ENCODE measurements at regions not wholly inside any gene's neighbourhood (a gene's known extent, or its start where the extent isn't known, plus 50 kb on each side); places are given as distances from the start of the nearest gene placed in this dataset.

GRCh38 chr12:32048791-32049190, 57.9 kb upstream of the BICD1 start:
- H3K9ac ChIP-seq (ENCODE audit: low read length) = no peak overlapping the region

GRCh38 chr12:32049956-32050355, 56.7 kb upstream of the BICD1 start:
- no peaks in the 10 kb centered on the region for H4K20me1 ChIP-seq (ENCODE audit: insufficient read depth, low read length)
- H3K9ac ChIP-seq (ENCODE audit: low read length) = no peak overlapping the region
- no peak overlapping the region for H3K4me2 ChIP-seq (ENCODE audit: low read length)
- no peaks in the 10 kb centered on the region for H3K36me3 ChIP-seq (replicated peaks; ENCODE audit: low read depth, low read length)
- H3K79me2 ChIP-seq (ENCODE audit: low read length) = no peaks in the 10 kb centered on the region
- H3K27ac ChIP-seq (ENCODE audit: low read length) = no peak overlapping the region
- H3K27me3 ChIP-seq (ENCODE audit: low read depth, low read length) = no peaks in the 10 kb centered on the region
- H3K4me1 ChIP-seq (ENCODE audit: low read length) = no peaks in the 10 kb centered on the region
- TF ChIP-seq, protein P1, sequence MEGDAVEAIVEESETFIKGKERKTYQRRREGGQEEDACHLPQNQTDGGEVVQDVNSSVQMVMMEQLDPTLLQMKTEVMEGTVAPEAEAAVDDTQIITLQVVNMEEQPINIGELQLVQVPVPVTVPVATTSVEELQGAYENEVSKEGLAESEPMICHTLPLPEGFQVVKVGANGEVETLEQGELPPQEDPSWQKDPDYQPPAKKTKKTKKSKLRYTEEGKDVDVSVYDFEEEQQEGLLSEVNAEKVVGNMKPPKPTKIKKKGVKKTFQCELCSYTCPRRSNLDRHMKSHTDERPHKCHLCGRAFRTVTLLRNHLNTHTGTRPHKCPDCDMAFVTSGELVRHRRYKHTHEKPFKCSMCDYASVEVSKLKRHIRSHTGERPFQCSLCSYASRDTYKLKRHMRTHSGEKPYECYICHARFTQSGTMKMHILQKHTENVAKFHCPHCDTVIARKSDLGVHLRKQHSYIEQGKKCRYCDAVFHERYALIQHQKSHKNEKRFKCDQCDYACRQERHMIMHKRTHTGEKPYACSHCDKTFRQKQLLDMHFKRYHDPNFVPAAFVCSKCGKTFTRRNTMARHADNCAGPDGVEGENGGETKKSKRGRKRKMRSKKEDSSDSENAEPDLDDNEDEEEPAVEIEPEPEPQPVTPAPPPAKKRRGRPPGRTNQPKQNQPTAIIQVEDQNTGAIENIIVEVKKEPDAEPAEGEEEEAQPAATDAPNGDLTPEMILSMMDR (IDR thresholded peaks at IDR 0.05; ENCODE audit: low read depth, low read length) = no peak
- no peak for TF ChIP-seq EZH2phosphoT487 (IDR thresholded peaks at IDR 0.05; ENCODE audit: low read depth)
- no peaks in the 10 kb centered on the region for H3K9me3 ChIP-seq (ENCODE audit: insufficient read depth, low read length)
- H2AFZ ChIP-seq (ENCODE audit: low read depth, low read length) = no peak overlapping the region
- H3K4me3 ChIP-seq (ENCODE audit: low read length) = no peak overlapping the region

More at GRCh38 chr12:32048791-32049190, 57.9 kb upstream of the BICD1 start:
- Histone ChIP-seq H4K20me1 (ENCODE audit: insufficient read depth, low read length) (no peaks in the 10 kb centered on the region), H3K27me3 (ENCODE audit: low read depth, low read length) (no peaks in the 10 kb centered on the region), H3K4me3 (ENCODE audit: low read length) (no peak overlapping the region), H3K4me2 (ENCODE audit: low read length) (no peak overlapping the region), H3K9me3 (ENCODE audit: insufficient read depth, low read length) (0 out of 2 replicates have a peak, but pooled peaks cover under 1% of the 10 kb centered on the region), H3K79me2 (ENCODE audit: low read length) (no peaks in the 10 kb centered on the region), H3K36me3 (replicated peaks; ENCODE audit: low read depth, low read length) (no peaks in the 10 kb centered on the region), H3K4me1 (ENCODE audit: low read length) (no peaks in the 10 kb centered on the region), H3K27ac (ENCODE audit: low read length) (no peak overlapping the region), H2AFZ (ENCODE audit: low read depth, low read length) (no peak overlapping the region)
- TF ChIP-seq, protein P1 (IDR thresholded peaks at IDR 0.05; ENCODE audit: low read depth, low read length) = no peak
- TF ChIP-seq EZH2phosphoT487 (IDR thresholded peaks at IDR 0.05; ENCODE audit: low read depth) = no peak

DNA sequence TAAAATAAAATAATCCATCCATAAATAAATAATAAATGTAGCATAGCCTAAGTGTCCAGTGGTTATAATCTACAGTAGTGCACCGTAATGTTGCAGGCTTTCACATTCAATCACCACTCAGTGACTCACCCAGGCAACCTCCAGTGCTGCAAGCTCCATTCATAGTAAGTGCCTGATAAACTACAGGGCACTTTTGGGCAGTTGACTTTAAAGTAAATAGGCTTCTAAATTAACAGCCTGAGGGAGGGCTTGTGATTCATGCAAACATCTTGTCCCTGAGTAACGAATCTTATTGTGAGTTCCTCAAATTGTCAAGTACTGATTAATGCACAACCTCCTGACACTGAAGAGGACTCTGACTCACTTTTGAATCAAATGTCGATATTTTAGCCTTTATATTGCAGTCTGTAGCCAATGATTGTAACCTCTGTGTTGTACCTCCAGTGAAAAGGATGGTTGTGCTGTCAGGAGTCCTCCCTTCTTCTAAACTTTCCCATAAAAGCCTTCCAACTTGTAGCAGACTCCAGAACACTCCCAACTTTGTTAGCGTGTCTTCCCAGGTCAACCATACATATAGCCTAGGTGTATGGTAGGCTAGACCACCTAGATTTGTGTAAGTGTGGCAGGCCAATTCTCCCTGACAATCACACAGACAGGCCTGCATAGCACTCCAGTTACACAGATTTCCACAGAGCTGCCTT, 55.0 kb upstream of the BICD1 start:
- H3K4me1 ChIP-seq (ENCODE audit: low read length) = no peaks in the 10 kb centered on the region
- no peaks in the 10 kb centered on the region for H3K79me2 ChIP-seq (ENCODE audit: low read length)
- TF ChIP-seq EZH2phosphoT487 (IDR thresholded peaks at IDR 0.05; ENCODE audit: low read depth) = no peak
- TF ChIP-seq, protein P1 (IDR thresholded peaks at IDR 0.05; ENCODE audit: low read depth, low read length) = no peak
- H4K20me1 ChIP-seq (ENCODE audit: insufficient read depth, low read length) = no peaks in the 10 kb centered on the region
- no peaks in the 10 kb centered on the region for H3K27me3 ChIP-seq (ENCODE audit: low read depth, low read length)
- no peak overlapping the region for H3K27ac ChIP-seq (ENCODE audit: low read length)
- H3K9me3 ChIP-seq (ENCODE audit: insufficient read depth, low read length) = no peaks in the 10 kb centered on the region
- H3K4me3 ChIP-seq (ENCODE audit: low read length) = no peak overlapping the region
- H3K4me2 ChIP-seq (ENCODE audit: low read length) = no peak overlapping the region
- no peak overlapping the region for H3K9ac ChIP-seq (ENCODE audit: low read length)
- no peak overlapping the region for H2AFZ ChIP-seq (ENCODE audit: low read depth, low read length)
- no peaks in the 10 kb centered on the region for H3K36me3 ChIP-seq (replicated peaks; ENCODE audit: low read depth, low read length)

- H3K79me2 ChIP-seq (ENCODE audit: low read length) = no peaks in the 10 kb centered on the region
- H3K4me1 ChIP-seq (ENCODE audit: low read length) = no peaks in the 10 kb centered on the region
- H2AFZ ChIP-seq (ENCODE audit: low read depth, low read length) = no peak overlapping the region
- H3K4me3 ChIP-seq (ENCODE audit: low read length) = no peak overlapping the region
- no peak overlapping the region for H3K27ac ChIP-seq (ENCODE audit: low read length)
- H3K4me2 ChIP-seq (ENCODE audit: low read length) = no peak overlapping the region
- H3K36me3 ChIP-seq (replicated peaks; ENCODE audit: low read depth, low read length) = no peaks in the 10 kb centered on the region
- TF ChIP-seq, protein P1 (IDR thresholded peaks at IDR 0.05; ENCODE audit: low read depth, low read length) = no peak
- TF ChIP-seq EZH2phosphoT487 (IDR thresholded peaks at IDR 0.05; ENCODE audit: low read depth) = no peak
- no peaks in the 10 kb centered on the region for H4K20me1 ChIP-seq (ENCODE audit: insufficient read depth, low read length)
- no peak overlapping the region for H3K9ac ChIP-seq (ENCODE audit: low read length)
- no peaks in the 10 kb centered on the region for H3K9me3 ChIP-seq (ENCODE audit: insufficient read depth, low read length)
- H3K27me3 ChIP-seq (ENCODE audit: low read depth, low read length) = no peaks in the 10 kb centered on the region
Observed at GRCh38 chr12:32052212-32052713, 54.4 kb upstream of the BICD1 start.

All from OCI-LY3 (cell line).